ENCODE measurements at regions not wholly inside any gene's neighbourhood (a gene's known extent, or its start where the extent isn't known, plus 50 kb on each side); places are given as distances from the start of the nearest gene placed in this dataset.

GRCh38 chr13:64160479-64160878 is 2744.8 kb upstream of the PCDH20 start:
- in situ Hi-C loops (cut with MboI; ENCODE audit: low sequenced_read_pairs): loop anchor here (25.0 kb wide), 1 partner anchor 1477 kb away; no protein-coding TSS in a partner anchor
- Histone ChIP-seq H3K4me3 (ENCODE audit: insufficient read depth, low read depth, low read length) (no peak overlapping the region), H3K27ac (ENCODE audit: insufficient read depth, low read length) (no peak overlapping the region), H4K91ac (ENCODE audit: insufficient read depth, low read depth, low read length) (no peak overlapping the region), H4K20me1 (ENCODE audit: insufficient read depth, low read length) (no peaks in the 10 kb centered on the region), H2AFZ (replicated peaks; ENCODE audit: low read length, poor library complexity) (no peak overlapping the region), H3K27me3 (ENCODE audit: control insufficient read depth, insufficient read depth, low read length) (no peaks in the 10 kb centered on the region), H3K36me3 (ENCODE audit: control insufficient read depth, insufficient read depth, low read length) (no peaks in the 10 kb centered on the region), H2BK120ac (ENCODE audit: low read depth, low read length) (no peak overlapping the region), H3K4ac (ENCODE audit: low read depth, low read length) (no peak overlapping the region), H3K14ac (replicated peaks; ENCODE audit: low read depth, low read length) (no peak overlapping the region), H3K18ac (ENCODE audit: low read depth, low read length) (no peak overlapping the region), H2AK5ac (ENCODE audit: low read depth, low read length) (no peak overlapping the region), H3K79me1 (ENCODE audit: low read depth in 1 of 2, low read length in 2 of 2) (no peaks in the 10 kb centered on the region), H3K56ac (ENCODE audit: extremely low read depth, insufficient read depth, low read length) (no peak overlapping the region), H2BK20ac (ENCODE audit: low read depth, low read length) (no peak overlapping the region), H2BK5ac (ENCODE audit: low read depth, low read length, poor library complexity, severe bottlenecking) (no peak overlapping the region), H2AK9ac (replicated peaks; ENCODE audit: low read depth, low read length, poor library complexity) (no peak overlapping the region), H3K9me1 (ENCODE audit: insufficient read depth, low read length) (no peaks in the 10 kb centered on the region), H3K9me3 (ENCODE audit: control insufficient read depth, insufficient read depth, low read length) (no peaks in the 10 kb centered on the region), H3K4me1 (ENCODE audit: control insufficient read depth, insufficient read depth, low read length) (no peaks in the 10 kb centered on the region), H3K4me2 (ENCODE audit: low read depth, low read length) (no peak overlapping the region), H4K5ac (ENCODE audit: low read depth, low read length) (no peak overlapping the region), H4K8ac (ENCODE audit: low read depth in 2 of 2, low read length in 2 of 2) (no peak overlapping the region), H3K9ac (ENCODE audit: low read depth, low read length) (no peak overlapping the region), H2BK15ac (ENCODE audit: low read depth, low read length) (no peak overlapping the region), H3K23ac (ENCODE audit: low read depth, low read length) (no peak overlapping the region)
- ChIA-PET CTCF (no interaction called here), POLR2A (ENCODE audit: unreplicated experiment) (no interaction called here)
- dilution Hi-C loops (cut with HindIII; ENCODE audit: low sequenced_read_pairs, unreplicated experiment): no loop called here
- no TSS peak for BruUV-seq (replicated peaks)
- TF ChIP-seq MXI1 (IDR thresholded peaks at IDR 0.05; ENCODE audit: borderline replicate concordance, low read depth, low read length) (no peak), CHD1 (IDR thresholded peaks at IDR 0.05; ENCODE audit: low read depth, low read length) (no peak), RFX5 (IDR thresholded peaks at IDR 0.05; ENCODE audit: low read depth, low read length) (no peak), USF2 (IDR thresholded peaks at IDR 0.05; ENCODE audit: low read depth, low read length) (no peak), MAZ (IDR thresholded peaks at IDR 0.05; ENCODE audit: borderline replicate concordance, low read depth, low read length) (no peak), CEBPB (IDR thresholded peaks at IDR 0.05; ENCODE audit: low read depth, low read length) (no peak)
- DNase-seq (no peak), ATAC-seq (ENCODE audit: low read depth) (no peak)
- intact Hi-C loops (cut with micrococcal nuclease): no loop called here
